ENCODE measurements at regions not wholly inside any gene's neighbourhood (a gene's known extent, or its start where the extent isn't known, plus 50 kb on each side); places are given as distances from the start of the nearest gene placed in this dataset.

DNA sequence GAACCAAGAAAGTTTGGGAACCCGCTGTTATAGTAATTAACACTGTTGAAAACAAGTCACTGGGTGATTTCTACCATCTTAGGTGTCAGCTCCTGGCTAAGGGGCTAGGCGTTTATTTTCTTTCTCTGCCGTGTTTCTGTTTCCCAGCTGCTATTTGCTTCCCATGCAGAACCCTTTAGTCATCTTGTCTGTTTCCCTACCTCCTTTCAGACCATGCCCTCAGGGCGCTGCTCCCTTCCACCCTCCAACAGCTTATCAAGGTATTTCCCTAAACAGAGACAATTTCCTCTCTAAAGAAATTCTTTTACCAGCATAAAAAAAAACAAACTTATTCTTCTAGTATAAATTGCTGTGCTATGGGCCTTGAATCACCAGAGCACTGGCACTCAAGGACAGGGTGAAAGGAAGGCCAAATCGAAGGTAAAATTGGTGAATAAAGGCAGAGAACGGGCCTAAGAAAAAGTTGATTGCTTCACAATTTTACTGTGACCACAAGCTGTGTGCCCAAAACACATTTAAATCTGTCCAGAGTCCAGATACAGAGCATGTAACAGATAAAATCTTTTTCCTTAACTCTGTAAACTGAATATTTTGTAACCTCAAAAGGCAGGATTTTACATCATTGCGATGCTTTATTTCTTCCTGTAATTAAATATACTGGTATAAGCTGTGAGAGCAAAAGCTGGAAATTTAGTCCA lies 319.2 kb downstream of the ZNF621 start:
- TF ChIP-seq EZH2phosphoT487 (IDR thresholded peaks at IDR 0.05; ENCODE audit: insufficient read depth, low read depth) (no peak), EZH2 (IDR thresholded peaks at IDR 0.05; ENCODE audit: insufficient read depth, poor library complexity, severe bottlenecking) (no peak)
